Muscle layer of colon (tissue), 2 donors: ENCODE measurements at regions not wholly inside any gene's neighbourhood (a gene's known extent, or its start where the extent isn't known, plus 50 kb on each side); places are given as distances from the start of the nearest gene placed in this dataset.

Experiments used
- H3K27ac ChIP-seq: one replicate; pipeline ENCODE4 v1.7.0; 2013; ENCODE audit warnings: low read depth, mild to moderate bottlenecking, low read length, moderate library complexity
- H3K27me3 ChIP-seq, 2 donors: one replicate each; pipeline ENCODE4 v1.7.0; 2013; ENCODE audit warnings: low read length in 2 of 2, mild to moderate bottlenecking in 2 of 2; ENCODE audit not compliant: insufficient read depth in 2 of 2, control insufficient read depth in 1 of 2
- H3K36me3 ChIP-seq: one replicate; pipeline ENCODE4 v1.7.0; 2013; ENCODE audit warnings: mild to moderate bottlenecking, low read length; ENCODE audit not compliant: insufficient read depth
- H3K4me1 ChIP-seq: one replicate; pipeline ENCODE4 v1.7.0; 2013; ENCODE audit warnings: mild to moderate bottlenecking, low read length; ENCODE audit not compliant: insufficient read depth
- H3K4me3 ChIP-seq, 2 donors: one replicate each; pipeline ENCODE4 v1.7.0; 2013; ENCODE audit warnings: low read length in 2 of 2, low read depth in 1 of 2, mild to moderate bottlenecking in 1 of 2, moderate library complexity in 1 of 2
- H3K9ac ChIP-seq: one replicate; pipeline ENCODE4 v1.7.0; 2013; ENCODE audit warnings: low read length
- H3K9me3 ChIP-seq: one replicate; pipeline ENCODE4 v1.7.0; 2013; ENCODE audit warnings: mild to moderate bottlenecking, low read length
- donor health status: abdominal sarcoma.
- donor health status: Adenocarcinoma of cecum.

- no peak overlapping the region for H3K9ac ChIP-seq
- no peaks in the 10 kb centered on the region for H3K27me3 ChIP-seq
- H3K27ac ChIP-seq: no peak overlapping the region
- no peak overlapping the region for H3K4me3 ChIP-seq
- H3K36me3 ChIP-seq: no peaks in the 10 kb centered on the region
- H3K4me1 ChIP-seq: no peaks in the 10 kb centered on the region
- H3K9me3 ChIP-seq: no peaks in the 10 kb centered on the region
Observed at GRCh38 chr13:85191996-85192718, 607.1 kb downstream of the SLITRK6 start.

DNA sequence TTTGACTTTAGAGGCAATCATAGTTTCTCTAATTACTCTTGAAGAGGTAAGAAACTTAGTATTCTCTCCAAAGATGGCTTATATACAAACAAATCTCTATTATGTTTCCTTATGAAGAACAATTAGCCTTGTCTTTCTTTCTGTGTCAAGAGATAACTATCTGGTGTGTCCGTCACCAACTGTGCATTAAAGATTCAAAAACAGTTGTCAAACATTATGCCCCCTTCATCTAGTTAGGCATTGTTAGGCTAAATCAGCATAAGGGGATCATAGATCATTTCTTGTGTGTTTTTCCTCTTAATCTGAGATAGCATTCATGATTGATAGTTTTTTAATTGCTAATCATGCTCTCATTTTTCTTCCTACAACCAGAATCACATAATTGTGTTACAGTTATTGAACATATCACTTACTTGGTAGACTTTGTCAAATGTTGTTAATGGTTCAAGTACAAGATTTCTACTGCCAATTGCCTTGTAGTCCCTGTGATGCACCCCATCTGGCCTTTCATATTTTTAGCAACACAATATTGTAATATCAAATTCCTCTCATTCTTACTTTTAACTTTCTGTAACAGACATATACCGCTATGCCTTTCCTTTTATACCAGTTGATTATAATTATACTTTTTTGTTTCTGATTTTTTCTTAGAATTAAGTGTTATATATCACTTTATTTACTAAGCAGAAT is 612.7 kb downstream of the SLITRK6 start:
- no peak overlapping the region for H3K4me3 ChIP-seq
- H3K4me1 ChIP-seq: no peaks in the 10 kb centered on the region
- no peaks in the 10 kb centered on the region for H3K27me3 ChIP-seq
- no peak overlapping the region for H3K27ac ChIP-seq
- H3K9me3 ChIP-seq: no peaks in the 10 kb centered on the region
- no peaks in the 10 kb centered on the region for H3K36me3 ChIP-seq
- no peak overlapping the region for H3K9ac ChIP-seq

DNA sequence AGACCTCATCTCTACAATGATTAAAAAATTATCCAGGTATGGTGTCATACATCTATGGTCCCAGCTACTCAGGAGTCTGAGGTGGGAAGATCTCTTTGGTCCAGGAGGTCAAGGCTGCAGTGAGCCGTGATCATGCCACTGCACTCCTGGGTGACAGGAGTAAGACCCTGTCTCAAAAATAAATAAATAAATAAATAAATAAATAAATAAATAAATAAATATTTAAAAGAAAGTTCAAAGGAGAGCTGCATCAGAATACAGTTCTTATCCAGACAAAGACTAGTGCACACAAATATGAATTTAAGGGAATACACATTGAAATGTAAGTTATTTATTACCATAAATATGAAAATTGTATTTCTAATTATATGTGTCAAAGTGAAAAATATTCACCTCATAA is 624.9 kb downstream of the SLITRK6 start:
- H3K4me1 ChIP-seq: no peaks in the 10 kb centered on the region
- no peaks in the 10 kb centered on the region for H3K9me3 ChIP-seq
- no peaks in the 10 kb centered on the region for H3K27me3 ChIP-seq
- H3K36me3 ChIP-seq: no peaks in the 10 kb centered on the region
- H3K27ac ChIP-seq: no peak overlapping the region
- H3K4me3 ChIP-seq: no peak overlapping the region
- no peak overlapping the region for H3K9ac ChIP-seq

- Histone ChIP-seq H3K4me3 (no peak overlapping the region), H3K9ac (no peak overlapping the region), H3K4me1 (no peaks in the 10 kb centered on the region), H3K27ac (no peak overlapping the region), H3K36me3 (no peaks in the 10 kb centered on the region), H3K27me3 (no peaks in the 10 kb centered on the region), H3K9me3 (no peaks in the 10 kb centered on the region)
Observed at GRCh38 chr13:85170372-85170771, 628.8 kb downstream of the SLITRK6 start.

- no peaks in the 10 kb centered on the region for H3K27me3 ChIP-seq
- H3K27ac ChIP-seq: no peak overlapping the region
- H3K9me3 ChIP-seq: no peaks in the 10 kb centered on the region
- no peaks in the 10 kb centered on the region for H3K36me3 ChIP-seq
- no peak overlapping the region for H3K4me3 ChIP-seq
- H3K9ac ChIP-seq: no peak overlapping the region
- H3K4me1 ChIP-seq: no peaks in the 10 kb centered on the region
Observed at GRCh38 chr13:85166891-85167290, 632.3 kb downstream of the SLITRK6 start.

GRCh38 chr13:85163063-85163462 is 636.2 kb downstream of the SLITRK6 start:
- no peaks in the 10 kb centered on the region for H3K4me1 ChIP-seq
- H3K9me3 ChIP-seq: no peaks in the 10 kb centered on the region
- H3K9ac ChIP-seq: no peak overlapping the region
- H3K36me3 ChIP-seq: no peaks in the 10 kb centered on the region
- no peaks in the 10 kb centered on the region for H3K27me3 ChIP-seq
- no peak overlapping the region for H3K4me3 ChIP-seq
- no peak overlapping the region for H3K27ac ChIP-seq

DNA sequence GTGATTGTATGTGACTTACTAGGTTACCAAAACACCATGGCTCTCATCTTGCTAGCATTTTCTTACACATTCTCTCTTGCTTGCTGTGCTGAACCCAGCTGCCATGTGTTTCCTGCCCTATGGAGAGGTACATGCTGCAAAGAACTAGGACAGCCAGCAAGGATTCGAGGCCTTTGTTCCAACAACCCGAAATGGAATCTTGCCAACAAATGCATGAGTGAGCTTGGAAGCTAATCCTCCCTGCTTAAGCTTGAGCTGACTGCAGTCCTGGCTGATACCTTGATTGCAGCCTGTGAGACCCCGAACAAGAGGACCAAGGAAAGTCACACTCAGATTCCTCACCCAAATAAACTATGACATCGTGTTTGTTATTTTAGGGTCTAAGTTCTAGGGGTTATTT is 651.2 kb downstream of the SLITRK6 start:
- Histone ChIP-seq H3K4me3 (no peak overlapping the region), H3K4me1 (no peaks in the 10 kb centered on the region), H3K27me3 (no peaks in the 10 kb centered on the region), H3K27ac (no peak overlapping the region), H3K36me3 (no peaks in the 10 kb centered on the region), H3K9me3 (no peaks in the 10 kb centered on the region), H3K9ac (no peak overlapping the region)

DNA sequence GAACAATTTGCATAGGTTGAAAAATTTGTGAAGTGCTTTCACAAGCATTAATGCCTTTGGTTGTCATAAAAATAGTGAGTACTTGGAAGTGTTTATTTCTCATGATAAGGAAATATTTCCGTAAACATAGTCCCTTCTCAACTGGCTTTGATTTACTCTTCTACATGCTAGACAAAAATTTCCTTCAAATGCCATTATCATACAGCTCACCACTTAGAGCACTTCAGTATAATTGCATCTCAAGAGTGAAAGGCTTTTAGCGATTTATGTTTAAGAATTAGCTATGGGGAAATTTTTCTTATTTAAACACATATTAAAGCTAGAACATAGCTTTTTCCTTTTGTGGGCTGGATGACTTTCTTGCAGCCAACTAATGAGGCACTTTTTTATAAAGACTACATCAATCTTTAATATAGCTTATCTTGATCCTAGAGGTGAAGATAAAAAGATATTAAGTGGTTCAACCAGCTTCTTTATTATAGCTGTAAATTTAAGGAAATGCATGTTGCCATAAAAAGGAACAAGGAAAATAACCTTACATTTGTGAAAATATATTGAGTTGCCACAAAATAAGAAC is 656.8 kb downstream of the SLITRK6 start:
- Histone ChIP-seq H3K9me3 (no peaks in the 10 kb centered on the region), H3K36me3 (no peaks in the 10 kb centered on the region), H3K4me1 (no peaks in the 10 kb centered on the region)

GRCh38 chr13:85141401-85141800 is 657.8 kb downstream of the SLITRK6 start:
- Histone ChIP-seq H3K27ac (no peak overlapping the region), H3K9me3 (no peaks in the 10 kb centered on the region), H3K9ac (no peak overlapping the region), H3K27me3 (no peaks in the 10 kb centered on the region), H3K4me1 (no peaks in the 10 kb centered on the region), H3K36me3 (no peaks in the 10 kb centered on the region), H3K4me3 (no peak overlapping the region)

More for the DNA sequence above, 656.8 kb downstream of the SLITRK6 start:
- no peak overlapping the region for H3K4me3 ChIP-seq
- no peaks in the 10 kb centered on the region for H3K27me3 ChIP-seq
- no peak overlapping the region for H3K27ac ChIP-seq
- H3K9ac ChIP-seq: no peak overlapping the region

DNA sequence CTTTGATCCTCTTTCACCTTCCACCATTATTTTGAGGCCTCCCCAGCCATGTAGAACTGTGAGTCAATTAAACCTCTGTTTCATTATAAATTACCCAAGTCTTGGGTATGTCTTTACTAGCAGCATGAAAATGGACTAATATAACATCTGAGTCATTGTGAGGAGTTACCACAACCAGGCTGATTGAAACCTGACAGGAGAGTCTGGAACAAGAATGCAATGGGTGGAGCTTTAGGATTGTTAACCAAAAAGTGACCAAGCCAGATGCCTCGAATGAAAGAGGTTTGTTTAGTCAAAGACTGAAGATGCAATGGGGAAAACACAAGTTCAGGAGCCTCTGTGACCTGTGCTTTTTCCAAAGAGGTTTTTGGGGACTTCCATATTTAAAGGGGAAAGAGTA is 659.0 kb downstream of the SLITRK6 start:
- Histone ChIP-seq H3K27me3 (no peaks in the 10 kb centered on the region), H3K4me1 (no peaks in the 10 kb centered on the region), H3K9me3 (no peaks in the 10 kb centered on the region), H3K27ac (no peak overlapping the region), H3K36me3 (no peaks in the 10 kb centered on the region), H3K4me3 (no peak overlapping the region), H3K9ac (no peak overlapping the region)

DNA sequence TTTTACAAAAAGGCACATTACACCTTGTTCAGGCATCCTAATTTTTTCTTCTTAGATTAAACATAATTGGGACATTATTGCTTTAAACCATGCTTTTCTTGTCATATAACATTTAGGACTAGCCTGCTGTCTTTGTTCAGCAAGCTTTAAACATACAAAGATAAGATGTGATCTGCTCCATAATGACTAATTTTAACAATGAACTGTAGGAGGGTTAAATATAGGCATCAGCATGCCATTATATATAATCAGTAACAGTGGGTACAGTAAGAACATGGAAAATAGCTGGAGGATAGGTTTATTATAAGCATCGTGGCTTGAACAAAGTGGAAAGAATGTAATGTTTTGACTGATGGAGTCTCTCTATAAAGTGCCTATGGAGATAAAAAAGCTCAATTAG is 661.7 kb downstream of the SLITRK6 start:
- no peaks in the 10 kb centered on the region for H3K4me1 ChIP-seq
- no peak overlapping the region for H3K27ac ChIP-seq
- no peaks in the 10 kb centered on the region for H3K27me3 ChIP-seq
- no peak overlapping the region for H3K4me3 ChIP-seq
- H3K9me3 ChIP-seq: no peaks in the 10 kb centered on the region
- no peaks in the 10 kb centered on the region for H3K36me3 ChIP-seq
- no peak overlapping the region for H3K9ac ChIP-seq
